Right atrium auricular region (tissue), 2 donors: ENCODE measurements at regions not wholly inside any gene's neighbourhood (a gene's known extent, or its start where the extent isn't known, plus 50 kb on each side); places are given as distances from the start of the nearest gene placed in this dataset.
A peak's percentile ranks its signal among the peaks of the same experiment; 100 is the strongest.

Experiments
- DNase-seq: peaks from one replicate; pipeline ENCODE4 v3.0.0-alpha.2; 2019; ENCODE audit warnings: low spot score
- H3K27ac ChIP-seq, 2 donors: fragments of 200-600 bp; sonication (generic); 1 replicate in 1 of 2; 2 replicates in 1 of 2; pipeline ENCODE4 v1.5.1; 2016 to 2019
- H3K27me3 ChIP-seq, 2 donors: fragments of 200-600 bp; sonication (generic); one replicate each; pipeline versions ENCODE4 v1.5.1 to v1.6.0; 2017 to 2019
- H3K36me3 ChIP-seq: fragments of 200-600 bp; sonication (generic); one replicate; pipeline ENCODE4 v1.5.1; 2016
- H3K4me1 ChIP-seq, 2 donors: fragments of 200-600 bp; sonication (generic); one replicate each; pipeline versions ENCODE4 v1.5.1 to v1.6.0; 2017 to 2019
- H3K4me3 ChIP-seq, 2 donors: fragments of 200-600 bp; sonication (generic); 1 replicate in 1 of 2; 2 replicates in 1 of 2; pipeline ENCODE4 v1.5.1; 2017 to 2019; ENCODE audit warnings: mild to moderate bottlenecking in 1 of 2, moderate library complexity in 1 of 2
- H3K9me3 ChIP-seq, 2 donors: fragments of 200-600 bp; sonication (generic); one replicate each; pipeline ENCODE4 v1.5.1; 2019
- CTCF ChIP-seq, 2 donors: fragments of 200-600 bp; sonication (generic); IDR thresholded peaks; one replicate each; pipeline ENCODE4 v1.5.1; 2019; ENCODE audit warnings: antibody characterized with exemption in 2 of 2

GRCh38 chr1:244205906-244206305 lies 154.8 kb downstream of the ZBTB18 start:
- TF ChIP-seq CTCF (IDR thresholded peaks at IDR 0.05): no peak
- H3K4me1 ChIP-seq: peaks cover 0 to 8% of the 10 kb centered on the region in 2 donors

GRCh38 chr1:244207042-244207934 lies 156.2 kb downstream of the ZBTB18 start:
- Histone ChIP-seq H3K4me3 (no peak overlapping the region), H3K36me3 (no peaks in the 10 kb centered on the region), H3K27ac (peak overlapping the region in 1 of 2 donors; percentile 21), H3K4me1 (peaks cover 0 to 12% of the 10 kb centered on the region in 2 donors), H3K27me3 (no peaks in the 10 kb centered on the region), H3K9me3 (no peaks in the 10 kb centered on the region)
- TF ChIP-seq CTCF (IDR thresholded peaks at IDR 0.05): no peak
- no peak for DNase-seq

More at GRCh38 chr1:244205906-244206305, 154.8 kb downstream of the ZBTB18 start:
- H3K27ac ChIP-seq: no peak overlapping the region
- no peak for DNase-seq
- no peak overlapping the region for H3K4me3 ChIP-seq
- no peaks in the 10 kb centered on the region for H3K36me3 ChIP-seq
- no peaks in the 10 kb centered on the region for H3K9me3 ChIP-seq
- H3K27me3 ChIP-seq: no peaks in the 10 kb centered on the region

GRCh38 chr1:244207935-244208244 lies 156.8 kb downstream of the ZBTB18 start:
- no peak for TF ChIP-seq CTCF (IDR thresholded peaks at IDR 0.05)
- H3K4me3 ChIP-seq: no peak overlapping the region
- DNase-seq: no peak
- H3K27me3 ChIP-seq: no peaks in the 10 kb centered on the region
- no peaks in the 10 kb centered on the region for H3K9me3 ChIP-seq
- peaks cover 0 to 14% of the 10 kb centered on the region in 2 donors for H3K4me1 ChIP-seq
- peak overlapping the region in 1 of 2 donors; percentile 21 for H3K27ac ChIP-seq
- no peaks in the 10 kb centered on the region for H3K36me3 ChIP-seq

GRCh38 chr1:244209955-244210354 lies 158.9 kb downstream of the ZBTB18 start:
- Histone ChIP-seq H3K4me1 (peaks cover 0 to 23% of the 10 kb centered on the region in 2 donors), H3K27me3 (no peaks in the 10 kb centered on the region), H3K9me3 (no peaks in the 10 kb centered on the region), H3K27ac (no peak overlapping the region), H3K36me3 (no peaks in the 10 kb centered on the region), H3K4me3 (no peak overlapping the region)
- no peak for DNase-seq
- TF ChIP-seq CTCF (IDR thresholded peaks at IDR 0.05): no peak

- Histone ChIP-seq H3K4me1 (peaks cover 0 to 23% of the 10 kb centered on the region in 2 donors), H3K4me3 (no peak overlapping the region), H3K36me3 (no peaks in the 10 kb centered on the region), H3K27ac (no peak overlapping the region), H3K9me3 (no peaks in the 10 kb centered on the region), H3K27me3 (no peaks in the 10 kb centered on the region)
- TF ChIP-seq CTCF (IDR thresholded peaks at IDR 0.05): peak in 1 of 2 donors; percentile 40
- DNase-seq: no peak
Measured at GRCh38 chr1:244210884-244211558, 159.9 kb downstream of the ZBTB18 start.
